DND-41 (cell line): ENCODE measurements at regions not wholly inside any gene's neighbourhood (a gene's known extent, or its start where the extent isn't known, plus 50 kb on each side); places are given as distances from the start of the nearest gene placed in this dataset.

Experiments used
- ATAC-seq: fragments of 200-7000 bp; cut with Tn5 transposase; 3 replicates; pipeline ENCODE4 v1.9.1; 2021; ENCODE audit warnings: low read depth; ENCODE audit not compliant: insufficient read depth
- DNase-seq: peaks from one replicate; pipeline ENCODE4 v3.0.0-alpha.2; 2020
- H2AFZ ChIP-seq: 2 replicates; pipeline ENCODE4 v1.6.0; 2012; ENCODE audit warnings: low read depth, low read length
- H3K27ac ChIP-seq: 2 replicates; pipeline ENCODE4 v1.5.1; 2012; ENCODE audit warnings: low read length, inconsistent platforms
- H3K27me3 ChIP-seq: fragments of 200-600 bp; sonication (generic); 2 replicates; pipeline ENCODE4 v1.6.0; 2012; ENCODE audit warnings: low read length, mild to moderate bottlenecking, inconsistent platforms; ENCODE audit not compliant: insufficient read depth, poor library complexity
- H3K36me3 ChIP-seq: 2 replicates; pipeline ENCODE4 v1.5.1; 2012; ENCODE audit warnings: low read length, inconsistent platforms; ENCODE audit not compliant: insufficient read depth
- H3K4me1 ChIP-seq: 2 replicates; pipeline ENCODE4 v1.5.1; 2012; ENCODE audit warnings: mild to moderate bottlenecking, low read length; ENCODE audit not compliant: insufficient read depth
- H3K4me2 ChIP-seq: 2 replicates; pipeline ENCODE4 v1.6.0; 2012; ENCODE audit warnings: mild to moderate bottlenecking, moderate library complexity, low read length, inconsistent platforms; ENCODE audit not compliant: insufficient read depth
- H3K4me3 ChIP-seq, 2 experiments: fragments of 200-600 bp in 1 of 2; shearing (Covaris generic) in 1 of 2; 2 replicates each; pipeline ENCODE4 v1.5.1; 2012 to 2016; ENCODE audit warnings: inconsistent platforms in 2 of 2, low read length in 2 of 2, mild to moderate bottlenecking in 2 of 2, low read depth in 1 of 2, moderate library complexity in 1 of 2
- H3K79me2 ChIP-seq: 2 replicates; pipeline ENCODE4 v1.6.0; 2012; ENCODE audit warnings: low read length, inconsistent platforms; ENCODE audit not compliant: insufficient read depth
- H3K9ac ChIP-seq: 2 replicates; pipeline ENCODE4 v1.6.0; 2012; ENCODE audit warnings: low read depth, mild to moderate bottlenecking, inconsistent platforms, low read length, moderate library complexity
- H3K9me3 ChIP-seq: 2 replicates; pipeline ENCODE4 v1.5.1; 2012; ENCODE audit warnings: low read length, moderate library complexity, mild to moderate bottlenecking, inconsistent platforms; ENCODE audit not compliant: insufficient read depth, severe bottlenecking
- H4K20me1 ChIP-seq: 2 replicates; pipeline ENCODE4 v1.6.0; 2012; ENCODE audit warnings: low read length; ENCODE audit not compliant: insufficient read depth
- CTCF ChIP-seq: IDR thresholded peaks from 2 replicates; pipeline ENCODE4 v1.5.1; 2012; ENCODE audit warnings: borderline replicate concordance, low read length, moderate library complexity, mild to moderate bottlenecking; ENCODE audit not compliant: poor library complexity, severe bottlenecking; ENCODE audit errors: extremely low read depth
- EZH2 ChIP-seq: IDR thresholded peaks from 3 replicates; pipeline ENCODE4 v1.6.1; 2012; ENCODE audit warnings: borderline replicate concordance, low read depth, mild to moderate bottlenecking, moderate library complexity, low read length, inconsistent platforms; ENCODE audit not compliant: severe bottlenecking

- DNase-seq (no peak), ATAC-seq (no peak)
- Histone ChIP-seq H3K4me2 (no peak overlapping the region), H4K20me1 (no peaks in the 10 kb centered on the region), H3K36me3 (no peaks in the 10 kb centered on the region), H3K4me1 (no peaks in the 10 kb centered on the region), H3K4me3 (no peak overlapping the region), H2AFZ (no peak overlapping the region), H3K27me3 (no peaks in the 10 kb centered on the region), H3K79me2 (no peaks in the 10 kb centered on the region), H3K9me3 (no peaks in the 10 kb centered on the region), H3K27ac (no peak overlapping the region), H3K9ac (no peak overlapping the region)
- TF ChIP-seq EZH2 (no peak), CTCF (no peak)
Measured at GRCh38 chr4:60934566-60935295, 265.4 kb upstream of the ADGRL3 start.

GRCh38 chr4:60938181-60938580 is 261.9 kb upstream of the ADGRL3 start:
- ATAC-seq: no peak
- no peak overlapping the region for H3K27ac ChIP-seq
- H3K4me1 ChIP-seq: no peaks in the 10 kb centered on the region
- no peak overlapping the region for H3K9ac ChIP-seq
- no peak overlapping the region for H3K4me3 ChIP-seq
- H3K79me2 ChIP-seq: no peaks in the 10 kb centered on the region
- no peak overlapping the region for H3K4me2 ChIP-seq
- no peaks in the 10 kb centered on the region for H3K27me3 ChIP-seq
- no peaks in the 10 kb centered on the region for H3K36me3 ChIP-seq
- H2AFZ ChIP-seq: no peak overlapping the region
- no peaks in the 10 kb centered on the region for H3K9me3 ChIP-seq
- TF ChIP-seq EZH2 (no peak), CTCF (no peak)
- no peak for DNase-seq
- no peaks in the 10 kb centered on the region for H4K20me1 ChIP-seq

- Histone ChIP-seq H3K4me1 (no peaks in the 10 kb centered on the region), H3K4me3 (no peak overlapping the region), H3K79me2 (no peaks in the 10 kb centered on the region), H3K36me3 (no peaks in the 10 kb centered on the region), H4K20me1 (no peaks in the 10 kb centered on the region), H3K9me3 (no peaks in the 10 kb centered on the region), H3K9ac (no peak overlapping the region), H3K27ac (no peak overlapping the region), H2AFZ (no peak overlapping the region), H3K4me2 (no peak overlapping the region), H3K27me3 (no peaks in the 10 kb centered on the region)
- no peak for TF ChIP-seq EZH2
- TF ChIP-seq CTCF: no peak
- DNase-seq (no peak), ATAC-seq (no peak)
Measured at GRCh38 chr4:60938621-60939020, 261.5 kb upstream of the ADGRL3 start.

- Histone ChIP-seq H3K4me3 (no peak overlapping the region), H4K20me1 (no peaks in the 10 kb centered on the region), H3K4me1 (no peaks in the 10 kb centered on the region), H3K9ac (no peak overlapping the region), H3K9me3 (no peaks in the 10 kb centered on the region), H3K27me3 (no peaks in the 10 kb centered on the region), H3K27ac (no peak overlapping the region), H3K4me2 (no peak overlapping the region), H3K36me3 (no peaks in the 10 kb centered on the region), H2AFZ (no peak overlapping the region), H3K79me2 (no peaks in the 10 kb centered on the region)
- ATAC-seq: no peak
- TF ChIP-seq EZH2 (no peak), CTCF (no peak)
- no peak for DNase-seq
Measured at GRCh38 chr4:60944060-60944459, 256.1 kb upstream of the ADGRL3 start.
